HG03354 (cell line): ENCODE measurements at regions not wholly inside any gene's neighbourhood (a gene's known extent, or its start where the extent isn't known, plus 50 kb on each side); places are given as distances from the start of the nearest gene placed in this dataset.
"Not testable (repeated sequence)": the region's sequence is repeated elsewhere in the genome, so short reads cannot be mapped to it uniquely, and the experiment has no call there.

ENCODE experiments used
- ATAC-seq: cut with Tn5 transposase; IDR thresholded peaks from one replicate; pipeline ENCODE4 v1.9.1; 2021; ENCODE audit warnings: mild to moderate bottlenecking; ENCODE audit not compliant: unreplicated experiment, poor library complexity, severe bottlenecking

- no peak for ATAC-seq
Measured at GRCh38 chr5:117131876-117132275, 557.3 kb upstream of the SEMA6A start.

GRCh38 chr5:117131048-117131679 lies 556.5 kb upstream of the SEMA6A start:
- ATAC-seq, result peak; percentile 88

GRCh38 chr5:117118499-117118898 lies 543.9 kb upstream of the SEMA6A start:
- ATAC-seq, result no peak

- not testable (repeated sequence) for ATAC-seq
Measured at GRCh38 chr5:117117314-117117713, 542.7 kb upstream of the SEMA6A start.

DNA sequence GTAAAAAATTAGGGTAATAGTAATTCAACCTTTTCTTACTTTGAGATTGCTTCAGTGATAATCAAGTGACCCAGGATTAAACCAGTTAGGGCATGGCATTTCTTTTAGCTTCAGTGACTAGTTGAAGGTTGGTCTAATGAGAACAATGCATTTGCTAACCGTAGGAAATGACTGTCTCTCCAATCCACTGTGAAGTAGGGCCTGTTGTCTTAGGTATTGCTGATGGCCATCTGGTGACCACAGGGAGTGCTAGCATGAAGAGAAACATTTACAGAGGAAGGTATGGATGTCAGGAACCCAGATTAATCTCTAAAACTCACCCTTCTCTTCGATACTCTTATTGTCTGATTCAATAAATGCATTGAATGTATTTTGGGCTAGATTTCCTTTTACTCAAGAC lies 535.9 kb upstream of the SEMA6A start:
- ATAC-seq, result no peak

- ATAC-seq, result peak; percentile 61
Measured at GRCh38 chr5:117107859-117108258, 533.2 kb upstream of the SEMA6A start.

GRCh38 chr5:117103703-117104102 lies 529.1 kb upstream of the SEMA6A start:
- no peak for ATAC-seq

DNA sequence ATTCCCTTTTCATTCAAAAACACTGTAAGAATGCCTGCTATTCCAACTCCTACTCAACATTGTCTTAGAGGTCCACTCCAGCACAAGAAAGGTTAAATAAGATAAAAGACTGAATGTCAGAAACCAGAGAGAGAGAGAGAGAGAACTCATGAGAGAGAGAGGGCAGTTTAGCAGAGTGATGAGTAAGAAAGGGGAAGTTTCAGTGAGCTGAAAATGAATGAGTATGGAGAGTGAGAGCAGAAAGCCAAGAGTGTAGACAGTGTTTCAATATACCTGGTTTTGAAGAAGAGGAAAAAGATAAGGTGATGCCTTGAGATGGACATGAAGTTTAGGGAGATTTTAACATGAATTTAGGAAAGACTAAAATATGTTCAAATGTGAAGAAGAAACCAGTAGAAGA lies 528.0 kb upstream of the SEMA6A start:
- no peak for ATAC-seq

- no peak for ATAC-seq
Measured at GRCh38 chr5:117100176-117100575, 525.6 kb upstream of the SEMA6A start.

GRCh38 chr5:117098094-117098493 lies 523.5 kb upstream of the SEMA6A start:
- ATAC-seq, result no peak

DNA sequence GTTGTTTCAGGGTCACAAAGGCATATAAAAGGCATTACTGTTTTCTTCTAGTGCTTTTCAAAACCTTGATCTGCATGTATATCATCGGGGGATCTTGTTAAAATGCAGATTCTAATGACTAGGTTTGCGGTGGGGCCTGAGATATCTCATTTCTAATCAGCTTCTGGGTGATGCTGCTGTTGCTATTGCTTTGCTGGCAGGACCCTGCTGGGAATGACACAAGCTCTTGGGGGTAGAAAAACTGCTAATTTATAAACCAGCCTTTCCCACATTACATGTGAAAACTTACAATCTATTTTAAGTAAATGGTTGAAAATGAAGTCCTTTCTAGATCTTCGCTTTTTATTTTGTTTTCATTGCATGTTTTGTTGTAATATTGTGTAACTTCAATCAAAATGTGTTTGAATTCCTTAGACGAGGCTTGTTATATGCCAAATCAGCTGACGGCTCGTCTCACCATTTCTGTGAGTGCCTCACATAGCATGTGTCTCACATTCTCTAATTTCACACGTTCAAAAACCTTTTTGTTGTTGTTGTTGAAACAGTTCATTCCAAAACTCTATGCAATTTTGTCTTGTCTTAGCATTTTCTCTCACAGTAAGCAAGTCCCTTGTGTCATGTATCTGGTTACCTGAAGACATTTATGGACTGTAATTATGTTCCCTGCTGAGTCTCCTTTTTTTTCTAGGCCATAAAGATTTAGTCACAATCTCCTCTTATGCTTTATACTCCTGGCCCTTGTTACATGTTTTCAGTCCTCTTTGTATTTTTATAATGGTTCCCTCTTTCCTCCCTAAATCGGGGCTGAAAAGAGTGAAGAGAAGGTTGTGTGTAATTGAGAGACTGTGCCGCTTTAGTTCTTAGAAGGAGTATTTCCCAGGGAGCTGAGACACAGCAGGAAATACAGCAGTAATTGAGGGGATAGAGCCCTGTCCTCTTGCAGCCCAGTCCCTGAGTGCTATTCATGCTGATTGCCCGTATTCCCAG lies 521.0 kb upstream of the SEMA6A start:
- no peak for ATAC-seq

- no peak for ATAC-seq
Measured at GRCh38 chr5:117094114-117094815, 519.6 kb upstream of the SEMA6A start.

- no peak for ATAC-seq
Measured at GRCh38 chr5:117093653-117094052, 519.0 kb upstream of the SEMA6A start.

DNA sequence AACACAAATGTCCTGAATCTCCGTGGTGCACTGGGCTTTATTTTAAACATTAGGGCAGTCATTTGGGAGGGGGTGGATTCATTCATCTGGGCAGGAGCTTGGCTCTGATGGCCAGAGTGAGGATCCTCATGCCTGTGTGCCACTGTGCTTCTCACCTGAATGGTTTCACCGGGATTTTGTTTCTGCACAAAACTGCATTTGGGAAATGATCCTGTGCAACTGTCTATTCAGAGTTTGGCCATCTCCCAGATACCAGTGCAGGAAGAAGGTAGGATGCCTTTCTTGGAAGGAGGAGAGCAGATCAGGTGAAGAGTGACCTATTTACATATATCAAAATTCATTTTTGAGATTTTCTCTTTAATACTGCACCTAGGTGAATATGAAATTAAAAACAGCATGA lies 514.4 kb upstream of the SEMA6A start:
- ATAC-seq, result no peak

DNA sequence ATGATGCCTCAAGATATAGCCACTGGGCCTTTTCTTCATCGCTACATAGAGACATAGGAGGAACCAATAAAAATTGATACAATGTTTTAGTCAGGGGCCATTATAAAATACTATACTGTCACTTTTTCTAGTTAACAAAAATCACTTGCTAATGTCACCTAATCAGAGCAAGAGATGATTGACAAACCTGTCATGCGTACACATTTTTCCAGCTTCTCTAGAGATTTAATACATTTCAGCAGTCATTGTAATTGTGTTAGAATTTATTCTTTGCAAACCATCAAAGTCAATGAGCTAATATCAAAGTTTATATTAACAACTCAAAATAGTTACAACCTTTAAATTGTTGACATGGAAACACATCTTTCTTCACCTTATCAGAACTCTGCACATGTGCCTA lies 513.6 kb upstream of the SEMA6A start:
- no peak for ATAC-seq

- ATAC-seq, result no peak
Measured at GRCh38 chr5:117084067-117084466, 509.4 kb upstream of the SEMA6A start.

GRCh38 chr5:117082977-117083376 lies 508.4 kb upstream of the SEMA6A start:
- ATAC-seq, result no peak

GRCh38 chr5:117077142-117077541 lies 502.5 kb upstream of the SEMA6A start:
- ATAC-seq, result no peak

DNA sequence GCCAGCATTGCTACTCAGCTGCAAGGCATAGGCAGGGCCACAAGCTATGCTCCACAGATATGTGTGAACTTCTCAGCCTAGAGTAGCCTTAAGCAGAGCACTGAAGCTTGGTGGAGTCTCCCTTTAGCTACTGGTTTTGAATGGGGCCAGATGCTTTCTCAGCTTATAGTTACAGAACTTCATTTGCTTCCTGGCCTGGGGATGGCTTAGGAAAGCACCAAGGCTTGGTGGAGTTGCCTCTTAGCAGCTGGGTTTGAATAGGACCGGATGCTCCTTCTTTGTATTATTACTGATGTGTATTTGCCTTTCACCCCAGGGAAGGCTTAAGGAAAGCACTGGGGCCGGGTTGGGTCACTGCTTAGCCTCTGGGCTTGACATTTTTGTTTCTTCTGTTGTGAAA lies 497.8 kb upstream of the SEMA6A start:
- ATAC-seq, result no peak

GRCh38 chr5:117065800-117066199 lies 491.2 kb upstream of the SEMA6A start:
- no peak for ATAC-seq
